T-helper 9 cell (primary cell): ENCODE measurements at regions not wholly inside any gene's neighbourhood (a gene's known extent, or its start where the extent isn't known, plus 50 kb on each side); places are given as distances from the start of the nearest gene placed in this dataset.

Experiments used
- DNase-seq: peaks from one replicate; pipeline ENCODE4 v3.0.0-alpha.2; 2020

- no peak for DNase-seq
Observed at GRCh38 chr2:198325359-198325758, 521.0 kb downstream of the PLCL1 start.

- DNase-seq: no peak
Observed at GRCh38 chr2:198324071-198324470, 519.7 kb downstream of the PLCL1 start.

GRCh38 chr2:198322275-198322674, 517.9 kb downstream of the PLCL1 start:
- no peak for DNase-seq

GRCh38 chr2:198321522-198322088, 517.2 kb downstream of the PLCL1 start:
- no peak for DNase-seq

- DNase-seq: no peak
Observed at GRCh38 chr2:198316852-198317396, 512.5 kb downstream of the PLCL1 start.

- no peak for DNase-seq
Observed at GRCh38 chr2:198315791-198316630, 511.6 kb downstream of the PLCL1 start.

GRCh38 chr2:198314559-198315153, 510.3 kb downstream of the PLCL1 start:
- no peak for DNase-seq

- DNase-seq: no peak
Observed at GRCh38 chr2:198312596-198313483, 508.4 kb downstream of the PLCL1 start.

- no peak for DNase-seq
Observed at GRCh38 chr2:198311020-198311419, 506.6 kb downstream of the PLCL1 start.

- DNase-seq: peak; percentile 47
Observed at GRCh38 chr2:198309673-198310280, 505.4 kb downstream of the PLCL1 start.

GRCh38 chr2:198309081-198309480, 504.7 kb downstream of the PLCL1 start:
- DNase-seq: no peak

- no peak for DNase-seq
Observed at GRCh38 chr2:198308368-198308767, 504.0 kb downstream of the PLCL1 start.

GRCh38 chr2:198307093-198307492, 502.7 kb downstream of the PLCL1 start:
- no peak for DNase-seq

GRCh38 chr2:198304859-198305258, 500.5 kb downstream of the PLCL1 start:
- DNase-seq: no peak

- no peak for DNase-seq
Observed at GRCh38 chr2:198297350-198297749, 493.0 kb downstream of the PLCL1 start.

GRCh38 chr2:198296665-198297308, 492.4 kb downstream of the PLCL1 start:
- peak; percentile 42 for DNase-seq

- DNase-seq: no peak
Observed at GRCh38 chr2:198293281-198293680, 488.9 kb downstream of the PLCL1 start.

GRCh38 chr2:198289811-198290210, 485.4 kb downstream of the PLCL1 start:
- no peak for DNase-seq

- DNase-seq: no peak
Observed at GRCh38 chr2:198287706-198288105, 483.3 kb downstream of the PLCL1 start.

GRCh38 chr2:198285216-198285615, 480.8 kb downstream of the PLCL1 start:
- DNase-seq: no peak

- DNase-seq: no peak
Observed at GRCh38 chr2:198283146-198283545, 478.8 kb downstream of the PLCL1 start.

- no peak for DNase-seq
Observed at GRCh38 chr2:198282061-198282460, 477.7 kb downstream of the PLCL1 start.
